ENCODE measurements at regions not wholly inside any gene's neighbourhood (a gene's known extent, or its start where the extent isn't known, plus 50 kb on each side); places are given as distances from the start of the nearest gene placed in this dataset.

GRCh38 chr10:45227456-45227855, 88.0 kb downstream of the OR13A1 start:
- TF ChIP-seq POLR2A (IDR thresholded peaks at IDR 0.05; ENCODE audit: low read length) (no peak), GATA1 (IDR thresholded peaks at IDR 0.05; ENCODE audit: low read depth, low read length) (no peak)

Data from erythroblast (primary cell).